K562 (cell line): ENCODE measurements at regions not wholly inside any gene's neighbourhood (a gene's known extent, or its start where the extent isn't known, plus 50 kb on each side); places are given as distances from the start of the nearest gene placed in this dataset.

Experiments used
- CTCF ChIP-seq, 3 experiments: IDR thresholded peaks in 2 of 3; conservative IDR thresholded peaks in 1 of 3; 2 replicates each; pipeline ENCODE4 v1.5.1; 2011 to 2012; ENCODE audit warnings: low read length in 3 of 3, mild to moderate bottlenecking in 3 of 3, control low read depth in 2 of 3, improper control_type of control experiment in 1 of 3, inconsistent platforms in 1 of 3, low read depth in 1 of 3, mixed read lengths in 1 of 3, moderate library complexity in 1 of 3; ENCODE audit not compliant: insufficient read depth in 2 of 3
- HMGXB4 ChIP-seq: sonication (generic); formaldehyde crosslinking; IDR thresholded peaks from 2 replicates; pipeline ENCODE4 v1.8.1; 2023; ENCODE audit warnings: mild to moderate bottlenecking, missing genetic modification reagents

GRCh38 chr14:28348797-28349196 lies 417.8 kb upstream of the FOXG1 start:
- TF ChIP-seq HMGXB4 (CRISPR knock-in tag) (no peak), CTCF (IDR thresholded peaks at IDR 0.05 in 2 of 3, conservative IDR thresholded peaks at IDR 0.05 in 1 of 3; ENCODE audit: insufficient read depth in 2 of 3, low read depth in 1 of 3, low read length in 3 of 3) (no peak)
